RWPE2 (cell line): ENCODE measurements at regions not wholly inside any gene's neighbourhood (a gene's known extent, or its start where the extent isn't known, plus 50 kb on each side); places are given as distances from the start of the nearest gene placed in this dataset.

ENCODE experiments used
- ATAC-seq: fragments of 200-7000 bp; cut with Tn5 transposase; 3 replicates; pipeline ENCODE4 v1.9.1; 2021; ENCODE audit warnings: low read depth
- DNase-seq: peaks from one replicate; pipeline ENCODE4 v3.0.0-alpha.2; 2020; ENCODE audit warnings: low spot score
- H3K27ac ChIP-seq: fragments of 450-650 bp; 2 replicates; pipeline ENCODE4 v1.5.1; 2017; ENCODE audit warnings: mild to moderate bottlenecking; ENCODE audit not compliant: poor library complexity, severe bottlenecking
- H3K27me3 ChIP-seq: fragments of 250-450 bp; sonication (Bioruptor Pico); 2 replicates; pipeline ENCODE4 v1.5.1; 2021; ENCODE audit warnings: mild to moderate bottlenecking, moderate library complexity; ENCODE audit not compliant: insufficient read depth, poor library complexity, severe bottlenecking
- H3K36me3 ChIP-seq: fragments of 250-450 bp; sonication (Bioruptor Pico); 2 replicates; pipeline ENCODE4 v1.5.1; 2020; ENCODE audit warnings: low read depth, mild to moderate bottlenecking, moderate library complexity
- H3K4me1 ChIP-seq: fragments of 250-450 bp; sonication (Bioruptor Pico); 2 replicates; pipeline ENCODE4 v1.5.1; 2021; ENCODE audit warnings: mild to moderate bottlenecking, moderate library complexity; ENCODE audit not compliant: insufficient read depth, poor library complexity, severe bottlenecking
- H3K4me3 ChIP-seq: fragments of 250-450 bp; sonication (Bioruptor Pico); 2 replicates; pipeline ENCODE4 v1.5.1; 2021; ENCODE audit warnings: mild to moderate bottlenecking, moderate library complexity; ENCODE audit not compliant: severe bottlenecking
- H3K9me3 ChIP-seq: fragments of 250-450 bp; sonication (Bioruptor Pico); 2 replicates; pipeline ENCODE4 v1.5.1; 2021; ENCODE audit warnings: mild to moderate bottlenecking, moderate library complexity; ENCODE audit not compliant: severe bottlenecking
- TF ChIP-seq, protein P1 (sequence below): fragments of 450-650 bp; IDR thresholded peaks from one replicate; pipeline ENCODE4 v1.5.1; 2017; ENCODE audit warnings: mild to moderate bottlenecking, moderate library complexity; ENCODE audit not compliant: poor library complexity, severe bottlenecking

DNA sequence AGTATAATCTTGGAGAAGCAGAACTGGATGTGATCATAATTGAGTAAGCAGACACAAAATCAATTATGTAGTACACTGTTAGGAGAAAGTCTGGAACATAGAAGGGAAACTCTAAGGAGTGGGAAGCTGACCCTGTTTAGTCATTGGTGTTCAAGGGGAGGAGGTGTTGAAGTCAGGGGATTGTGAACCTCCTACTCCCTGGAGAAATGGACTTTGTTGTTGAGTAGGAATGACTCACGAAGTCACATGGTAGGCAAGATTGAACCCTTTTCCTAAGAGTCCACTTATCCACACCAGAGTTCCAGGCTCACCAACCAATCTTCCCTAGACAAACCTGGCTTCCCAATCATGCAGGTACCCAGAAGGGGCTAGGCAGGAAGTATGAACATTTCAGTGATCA lies 81.0 kb upstream of the BCL11A start:
- DNase-seq, result no peak
- Histone ChIP-seq H3K9me3 (no peaks in the 10 kb centered on the region), H3K4me3 (no peak overlapping the region), H3K27ac (no peak overlapping the region), H3K27me3 (no peaks in the 10 kb centered on the region), H3K4me1 (no peaks in the 10 kb centered on the region), H3K36me3 (no peaks in the 10 kb centered on the region)
- ATAC-seq, result peak; percentile 21; the same call in 1 of the 3 replicates
- TF ChIP-seq, protein P1, sequence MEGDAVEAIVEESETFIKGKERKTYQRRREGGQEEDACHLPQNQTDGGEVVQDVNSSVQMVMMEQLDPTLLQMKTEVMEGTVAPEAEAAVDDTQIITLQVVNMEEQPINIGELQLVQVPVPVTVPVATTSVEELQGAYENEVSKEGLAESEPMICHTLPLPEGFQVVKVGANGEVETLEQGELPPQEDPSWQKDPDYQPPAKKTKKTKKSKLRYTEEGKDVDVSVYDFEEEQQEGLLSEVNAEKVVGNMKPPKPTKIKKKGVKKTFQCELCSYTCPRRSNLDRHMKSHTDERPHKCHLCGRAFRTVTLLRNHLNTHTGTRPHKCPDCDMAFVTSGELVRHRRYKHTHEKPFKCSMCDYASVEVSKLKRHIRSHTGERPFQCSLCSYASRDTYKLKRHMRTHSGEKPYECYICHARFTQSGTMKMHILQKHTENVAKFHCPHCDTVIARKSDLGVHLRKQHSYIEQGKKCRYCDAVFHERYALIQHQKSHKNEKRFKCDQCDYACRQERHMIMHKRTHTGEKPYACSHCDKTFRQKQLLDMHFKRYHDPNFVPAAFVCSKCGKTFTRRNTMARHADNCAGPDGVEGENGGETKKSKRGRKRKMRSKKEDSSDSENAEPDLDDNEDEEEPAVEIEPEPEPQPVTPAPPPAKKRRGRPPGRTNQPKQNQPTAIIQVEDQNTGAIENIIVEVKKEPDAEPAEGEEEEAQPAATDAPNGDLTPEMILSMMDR, result no peak

DNA sequence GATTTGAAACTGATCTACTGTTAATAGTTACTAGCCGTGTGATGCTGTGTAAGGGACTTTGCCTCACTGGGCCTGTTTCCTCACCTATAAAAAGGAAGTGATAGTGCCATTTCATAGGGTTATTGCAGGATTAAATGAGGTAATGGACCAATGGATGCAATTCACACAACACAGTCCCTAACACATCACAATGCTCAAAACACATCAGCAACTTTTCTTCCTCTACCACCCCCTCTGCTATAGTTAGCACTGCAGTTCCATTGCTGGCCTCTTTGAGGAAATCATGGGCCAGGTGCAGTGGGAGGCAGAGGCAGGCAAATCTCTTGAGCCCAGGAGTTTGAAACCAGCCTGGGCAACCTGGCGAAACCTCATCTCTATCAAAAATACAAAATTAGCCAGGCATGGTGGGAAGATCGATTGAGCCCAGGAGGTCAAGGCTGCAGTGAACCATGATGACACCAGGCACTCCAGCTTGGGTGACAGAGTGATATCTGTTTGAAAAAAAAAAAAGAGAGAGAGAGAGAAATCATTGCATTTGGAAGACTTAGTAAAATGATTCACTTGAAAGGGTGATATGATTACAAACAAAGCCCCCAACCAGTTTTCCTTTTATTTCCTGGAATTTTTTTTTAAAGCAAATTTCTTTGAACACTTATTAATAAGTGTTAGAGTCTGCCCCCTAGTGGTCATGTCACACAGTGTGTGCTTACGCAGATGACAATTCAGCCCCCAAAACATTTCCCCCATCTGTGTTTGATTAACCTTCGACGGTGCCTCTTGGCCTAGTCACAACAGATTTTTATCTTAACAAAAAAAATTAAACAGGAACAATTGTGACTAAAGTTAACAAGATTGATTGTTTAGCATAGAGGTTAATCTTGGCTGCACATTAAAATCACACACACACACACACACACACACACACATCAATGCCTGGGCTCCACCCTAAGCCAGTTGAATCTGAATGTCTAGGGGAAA lies 88.6 kb upstream of the BCL11A start:
- DNase-seq (no peak), ATAC-seq (peak; percentile 40; the same call in 1 of the 3 replicates)
- peaks cover 4% of the 10 kb centered on the region for H3K27me3 ChIP-seq
- H3K36me3 ChIP-seq, result no peaks in the 10 kb centered on the region
- H3K9me3 ChIP-seq, result no peaks in the 10 kb centered on the region
- no peaks in the 10 kb centered on the region for H3K4me1 ChIP-seq
- H3K4me3 ChIP-seq, result no peak overlapping the region
- TF ChIP-seq, protein P1, result peak; percentile 82
- H3K27ac ChIP-seq, result no peak overlapping the region

DNA sequence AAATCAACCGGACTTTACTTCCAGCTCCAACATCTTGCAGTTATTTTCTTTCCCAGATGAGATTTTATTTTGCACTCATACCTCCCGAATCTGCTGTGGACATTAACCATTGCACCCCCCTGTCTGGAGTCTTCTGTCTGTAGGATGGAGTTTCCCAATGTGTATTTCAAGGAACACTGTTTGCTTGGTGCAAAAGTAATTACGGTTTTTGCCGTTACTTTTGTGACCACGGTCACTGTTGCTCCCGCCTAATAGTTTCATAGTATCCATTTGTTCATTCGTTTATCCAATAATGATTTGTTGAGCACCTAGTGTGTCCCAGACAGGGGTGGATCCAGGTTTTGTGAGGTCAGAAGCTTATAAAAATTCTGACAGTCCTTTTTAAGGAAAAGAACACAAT lies 90.3 kb upstream of the BCL11A start:
- no peaks in the 10 kb centered on the region for H3K4me1 ChIP-seq
- ATAC-seq (no peak), DNase-seq (no peak)
- H3K9me3 ChIP-seq, result no peaks in the 10 kb centered on the region
- TF ChIP-seq, protein P1, result no peak
- no peak overlapping the region for H3K27ac ChIP-seq
- H3K27me3 ChIP-seq, result peaks cover 12% of the 10 kb centered on the region
- H3K36me3 ChIP-seq, result no peaks in the 10 kb centered on the region
- no peak overlapping the region for H3K4me3 ChIP-seq

DNA sequence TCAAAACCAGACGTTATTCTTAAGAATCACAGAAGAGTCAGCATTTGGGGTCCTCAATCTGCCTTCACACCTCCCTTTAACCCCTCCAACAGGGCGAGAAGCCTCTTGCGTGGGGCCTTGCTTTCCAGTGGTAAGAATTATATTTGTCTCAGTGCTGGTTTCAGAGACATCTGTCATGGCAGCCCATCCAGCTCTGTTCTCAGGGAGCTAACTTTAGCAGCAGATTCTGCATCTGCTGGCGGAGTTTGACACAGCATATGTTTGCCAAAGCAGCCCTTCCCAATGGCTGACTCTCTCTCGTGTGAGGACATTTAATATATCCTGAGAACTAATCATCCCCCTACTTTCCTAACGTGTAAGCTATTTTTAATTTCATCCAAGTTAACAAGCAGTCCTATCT lies 91.5 kb upstream of the BCL11A start:
- Histone ChIP-seq H3K9me3 (no peaks in the 10 kb centered on the region), H3K36me3 (no peaks in the 10 kb centered on the region), H3K27me3 (peaks cover 12% of the 10 kb centered on the region), H3K27ac (no peak overlapping the region), H3K4me1 (no peaks in the 10 kb centered on the region), H3K4me3 (no peak overlapping the region)
- TF ChIP-seq, protein P1, result no peak
- no peak for ATAC-seq
- no peak for DNase-seq

DNA sequence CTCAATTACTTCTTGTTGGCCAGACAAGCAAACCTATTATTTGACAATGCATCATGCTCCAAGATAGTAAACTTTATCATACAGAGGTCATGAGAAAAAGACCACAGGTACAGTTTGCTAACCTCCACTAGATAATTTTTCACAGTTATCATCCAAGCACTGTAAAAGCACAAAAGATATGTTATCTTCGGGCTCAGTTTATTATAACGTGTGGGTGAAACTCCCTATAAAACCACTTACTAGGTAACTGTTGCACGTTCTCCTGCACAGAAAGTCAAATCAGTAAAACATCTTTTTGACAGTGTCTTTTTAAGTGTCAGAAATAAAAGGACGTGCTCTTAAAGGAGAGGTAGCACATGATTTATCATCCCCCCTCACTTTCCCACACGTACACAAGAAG lies 94.7 kb upstream of the BCL11A start:
- Histone ChIP-seq H3K27ac (no peak overlapping the region), H3K9me3 (no peaks in the 10 kb centered on the region), H3K36me3 (no peaks in the 10 kb centered on the region), H3K27me3 (peaks cover 12% of the 10 kb centered on the region), H3K4me1 (no peaks in the 10 kb centered on the region), H3K4me3 (no peak overlapping the region)
- TF ChIP-seq, protein P1, result no peak
- DNase-seq, result no peak
- ATAC-seq, result no peak
